ENCODE measurements at regions not wholly inside any gene's neighbourhood (a gene's known extent, or its start where the extent isn't known, plus 50 kb on each side); places are given as distances from the start of the nearest gene placed in this dataset.
"Not testable (repeated sequence)": the region's sequence is repeated elsewhere in the genome, so short reads cannot be mapped to it uniquely, and the experiment has no call there.

GRCh38 chr2:2744107-2744506 is 413.0 kb upstream of the MYT1L start:
- DNase-seq (ENCODE audit: low read depth): no peak

- DNase-seq (ENCODE audit: low read depth): peak; percentile 43
Measured at GRCh38 chr2:2743164-2743571, 412.1 kb upstream of the MYT1L start.

- no peak for DNase-seq (ENCODE audit: low read depth)
Measured at GRCh38 chr2:2742726-2743125, 411.7 kb upstream of the MYT1L start.

GRCh38 chr2:2740238-2740775 is 409.2 kb upstream of the MYT1L start:
- no peak for DNase-seq (ENCODE audit: low read depth)

- no peak for DNase-seq (ENCODE audit: low read depth)
Measured at GRCh38 chr2:2739231-2739795, 408.2 kb upstream of the MYT1L start.

- DNase-seq (ENCODE audit: low read depth): no peak
Measured at GRCh38 chr2:2738684-2739083, 407.6 kb upstream of the MYT1L start.

- no peak for DNase-seq (ENCODE audit: low read depth)
Measured at GRCh38 chr2:2738276-2738675, 407.2 kb upstream of the MYT1L start.

GRCh38 chr2:2735041-2735440 is 404.0 kb upstream of the MYT1L start:
- no peak for DNase-seq (ENCODE audit: low read depth)

- no peak for DNase-seq (ENCODE audit: low read depth)
Measured at GRCh38 chr2:2734308-2734707, 403.2 kb upstream of the MYT1L start.

GRCh38 chr2:2733818-2734217 is 402.7 kb upstream of the MYT1L start:
- DNase-seq (ENCODE audit: low read depth): no peak

GRCh38 chr2:2732331-2733119 is 401.4 kb upstream of the MYT1L start:
- no peak for DNase-seq (ENCODE audit: low read depth)

GRCh38 chr2:2731816-2732284 is 400.8 kb upstream of the MYT1L start:
- no peak for DNase-seq (ENCODE audit: low read depth)

GRCh38 chr2:2731101-2731815 is 400.2 kb upstream of the MYT1L start:
- DNase-seq (ENCODE audit: low read depth): no peak

- no peak for DNase-seq (ENCODE audit: low read depth)
Measured at GRCh38 chr2:2730301-2730833, 399.3 kb upstream of the MYT1L start.

GRCh38 chr2:2729246-2729645 is 398.2 kb upstream of the MYT1L start:
- DNase-seq (ENCODE audit: low read depth): no peak

- DNase-seq (ENCODE audit: low read depth): no peak
Measured at GRCh38 chr2:2728635-2729034, 397.6 kb upstream of the MYT1L start.

- DNase-seq (ENCODE audit: low read depth): no peak
Measured at GRCh38 chr2:2727876-2728511, 396.9 kb upstream of the MYT1L start.

GRCh38 chr2:2726163-2726562 is 395.1 kb upstream of the MYT1L start:
- DNase-seq (ENCODE audit: low read depth): no peak

- no peak for DNase-seq (ENCODE audit: low read depth)
Measured at GRCh38 chr2:2723064-2723463, 392.0 kb upstream of the MYT1L start.

- DNase-seq (ENCODE audit: low read depth): no peak
Measured at GRCh38 chr2:2721296-2721835, 390.3 kb upstream of the MYT1L start.

- not testable (repeated sequence) for DNase-seq (ENCODE audit: low read depth)
Measured at GRCh38 chr2:2720806-2721205, 389.7 kb upstream of the MYT1L start.
